ENCODE measurements at regions not wholly inside any gene's neighbourhood (a gene's known extent, or its start where the extent isn't known, plus 50 kb on each side); places are given as distances from the start of the nearest gene placed in this dataset.
"Not testable (repeated sequence)": the region's sequence is repeated elsewhere in the genome, so short reads cannot be mapped to it uniquely, and the experiment has no call there.

GRCh38 chr6:144395014-144395413 lies 109.9 kb downstream of the UTRN start:
- peak; percentile 26 for DNase-seq (ENCODE audit: low spot score)

- DNase-seq (ENCODE audit: low spot score): no peak
Measured at GRCh38 chr6:144395826-144396225, 110.7 kb downstream of the UTRN start.

GRCh38 chr6:144397141-144397540 lies 112.0 kb downstream of the UTRN start:
- DNase-seq (ENCODE audit: low spot score): no peak

DNA sequence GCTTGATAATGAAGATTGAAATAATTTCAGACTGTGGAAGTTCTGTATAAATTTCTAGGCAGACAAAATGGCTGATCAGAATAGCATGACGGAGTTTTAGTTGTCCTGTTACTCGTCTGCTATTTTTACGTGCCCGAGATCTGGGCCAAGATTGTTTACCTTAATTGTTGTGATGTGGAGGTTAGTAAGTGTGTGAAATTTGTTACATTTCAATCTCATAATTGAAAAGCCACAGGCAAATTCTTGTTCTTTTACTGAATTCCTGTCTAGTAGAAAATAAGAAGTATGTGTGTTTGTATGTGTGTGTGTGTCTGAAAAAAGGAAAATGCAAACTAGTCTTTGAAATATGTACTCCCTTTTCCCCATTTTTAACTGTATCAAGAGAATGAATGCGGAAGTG lies 115.2 kb downstream of the UTRN start:
- DNase-seq (ENCODE audit: low spot score): no peak

- DNase-seq (ENCODE audit: low spot score): no peak
Measured at GRCh38 chr6:144401736-144402733, 116.9 kb downstream of the UTRN start.

DNA sequence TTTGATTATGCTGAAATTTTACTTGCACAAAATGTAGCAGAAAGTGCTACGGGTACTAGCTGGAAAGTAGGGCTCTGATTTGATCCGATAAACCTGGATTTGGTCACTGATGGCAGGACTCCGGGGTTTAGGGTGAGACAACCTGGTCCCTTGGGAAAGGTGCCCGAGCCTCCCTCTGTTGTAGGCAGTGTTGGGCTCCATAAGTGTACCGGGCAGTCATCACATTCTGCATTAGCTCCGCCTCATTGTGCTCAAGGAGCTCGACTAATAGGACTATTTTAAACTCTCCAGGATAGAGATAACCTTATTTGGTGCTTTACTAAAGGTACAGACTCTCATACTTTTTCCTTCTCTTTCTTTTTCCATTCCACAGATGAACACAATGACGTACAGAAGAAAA lies 117.6 kb downstream of the UTRN start:
- no peak for DNase-seq (ENCODE audit: low spot score)

DNA sequence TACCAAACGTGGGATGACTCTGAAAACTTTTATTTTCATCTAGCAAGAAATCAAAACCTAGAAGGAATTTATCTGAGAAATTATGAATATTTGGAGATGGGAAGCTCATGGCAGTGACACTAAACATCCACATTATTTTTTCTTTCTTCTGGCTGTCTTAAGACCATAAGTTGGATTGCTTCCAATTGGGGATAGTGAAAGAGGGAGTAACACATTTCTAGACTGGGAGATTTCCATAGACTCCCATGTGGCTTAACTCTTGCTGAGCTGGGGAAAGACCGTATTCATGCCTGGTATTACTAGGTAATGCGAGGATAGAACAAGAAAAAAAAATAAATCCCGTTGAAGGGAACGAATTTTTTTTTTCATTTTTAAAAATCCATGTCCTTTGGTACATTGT lies 120.0 kb downstream of the UTRN start:
- no peak for DNase-seq (ENCODE audit: low spot score)

DNA sequence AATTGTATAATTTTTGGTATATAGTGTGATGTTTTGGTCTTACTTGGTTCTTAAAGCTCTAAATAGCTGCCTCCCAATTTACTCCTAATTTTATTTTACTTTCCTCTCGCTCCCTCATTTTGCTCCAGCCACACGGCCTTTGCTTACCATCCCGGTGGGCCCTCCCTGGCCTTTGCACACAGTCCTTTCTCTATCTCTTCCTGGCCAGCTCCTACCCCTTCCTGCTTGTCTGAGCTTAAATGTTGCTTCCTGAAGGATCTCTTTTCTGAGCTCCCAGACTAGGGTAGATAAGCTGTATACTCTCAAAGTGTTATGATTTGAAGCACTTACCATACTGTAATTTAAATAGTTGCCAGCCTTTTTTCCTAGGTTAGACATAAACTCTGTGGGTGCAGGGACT lies 121.7 kb downstream of the UTRN start:
- no peak for DNase-seq (ENCODE audit: low spot score)

DNA sequence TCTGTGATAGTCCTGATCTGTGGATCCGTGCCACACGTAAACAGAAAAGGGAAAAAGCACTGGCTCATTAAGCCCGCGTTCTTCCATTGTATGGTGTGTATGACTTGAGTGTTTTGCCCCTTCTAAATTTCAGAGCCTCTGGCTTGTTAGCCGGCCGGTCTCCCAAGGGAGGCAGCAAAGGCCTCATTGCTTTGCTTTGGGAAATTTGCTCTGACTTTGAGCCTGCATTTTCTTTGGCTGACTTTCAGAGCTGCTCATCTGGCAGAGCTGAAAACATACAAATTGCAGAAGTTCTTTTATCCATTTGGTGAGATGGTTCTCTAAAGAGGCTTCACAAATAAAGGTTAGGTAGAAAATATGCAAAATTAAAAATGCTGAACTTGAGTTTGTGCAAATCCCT lies 123.0 kb downstream of the UTRN start:
- DNase-seq (ENCODE audit: low spot score): no peak

DNA sequence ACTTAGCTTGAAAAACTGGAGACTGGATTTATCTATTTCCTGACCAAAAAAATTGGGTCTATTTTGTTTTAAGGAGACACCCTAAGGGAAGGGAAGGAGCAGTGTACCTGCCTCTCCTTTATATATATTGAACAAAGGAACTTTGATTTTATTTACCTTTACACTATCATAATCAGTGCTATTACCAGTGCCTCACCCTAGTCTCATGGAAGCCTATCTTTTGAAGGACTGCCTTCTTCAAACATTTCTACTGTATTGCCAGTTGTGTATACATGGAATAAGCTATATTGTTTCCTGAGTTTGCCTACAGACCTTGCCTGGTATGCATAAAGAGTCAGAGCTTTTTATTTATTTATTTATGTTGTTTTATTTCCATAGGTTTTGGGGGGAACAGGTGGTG lies 124.9 kb downstream of the UTRN start:
- DNase-seq (ENCODE audit: low spot score): no peak

- DNase-seq (ENCODE audit: low spot score): not testable (repeated sequence)
Measured at GRCh38 chr6:144410574-144410973, 125.4 kb downstream of the UTRN start.

GRCh38 chr6:144411531-144412165 lies 126.5 kb downstream of the UTRN start:
- DNase-seq (ENCODE audit: low spot score): no peak

DNA sequence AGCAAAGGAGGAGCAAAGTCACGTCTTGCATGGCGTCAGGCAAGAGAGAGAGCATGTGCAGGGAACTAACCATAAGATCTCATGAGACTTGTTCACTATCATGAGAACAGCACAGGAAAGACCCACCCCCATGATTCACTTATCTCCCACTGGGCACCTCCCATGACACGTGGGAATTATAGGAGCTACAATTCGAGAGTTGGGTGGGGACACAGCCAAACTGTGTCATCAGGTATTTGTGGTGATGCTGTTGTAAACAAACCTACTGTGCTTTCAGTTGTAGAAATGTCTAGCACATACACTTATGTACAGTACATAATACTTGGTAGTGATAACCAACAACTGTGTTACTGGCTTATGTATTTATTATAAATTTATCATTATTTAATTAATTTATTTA lies 128.3 kb downstream of the UTRN start:
- DNase-seq (ENCODE audit: low spot score): peak; percentile 7

- peak; percentile 35 for DNase-seq (ENCODE audit: low spot score)
Measured at GRCh38 chr6:144415014-144415413, 129.9 kb downstream of the UTRN start.

DNA sequence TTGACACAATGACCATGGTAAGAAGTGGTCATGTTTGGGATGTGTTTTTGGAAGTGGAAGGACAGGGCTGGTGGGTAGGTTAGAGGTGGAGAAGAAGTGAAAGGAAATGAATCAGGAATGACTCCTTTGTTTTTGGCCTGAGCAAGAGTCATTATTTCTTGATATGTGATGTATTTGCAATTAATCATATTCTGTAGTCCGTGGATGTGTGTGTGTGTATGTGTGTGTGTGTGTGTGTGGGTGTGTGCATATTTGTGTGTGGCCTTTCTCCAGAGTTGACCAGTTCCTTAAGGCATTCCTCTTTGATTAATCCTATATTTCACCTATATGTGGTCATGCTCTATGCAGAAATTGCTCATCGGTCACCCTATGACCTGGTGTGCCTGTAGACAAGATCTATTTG lies 130.7 kb downstream of the UTRN start:
- DNase-seq (ENCODE audit: low spot score): peak; percentile 82

GRCh38 chr6:144416244-144416643 lies 131.1 kb downstream of the UTRN start:
- no peak for DNase-seq (ENCODE audit: low spot score)

GRCh38 chr6:144416773-144417172 lies 131.6 kb downstream of the UTRN start:
- no peak for DNase-seq (ENCODE audit: low spot score)

GRCh38 chr6:144417681-144418080 lies 132.5 kb downstream of the UTRN start:
- DNase-seq (ENCODE audit: low spot score): no peak

DNA sequence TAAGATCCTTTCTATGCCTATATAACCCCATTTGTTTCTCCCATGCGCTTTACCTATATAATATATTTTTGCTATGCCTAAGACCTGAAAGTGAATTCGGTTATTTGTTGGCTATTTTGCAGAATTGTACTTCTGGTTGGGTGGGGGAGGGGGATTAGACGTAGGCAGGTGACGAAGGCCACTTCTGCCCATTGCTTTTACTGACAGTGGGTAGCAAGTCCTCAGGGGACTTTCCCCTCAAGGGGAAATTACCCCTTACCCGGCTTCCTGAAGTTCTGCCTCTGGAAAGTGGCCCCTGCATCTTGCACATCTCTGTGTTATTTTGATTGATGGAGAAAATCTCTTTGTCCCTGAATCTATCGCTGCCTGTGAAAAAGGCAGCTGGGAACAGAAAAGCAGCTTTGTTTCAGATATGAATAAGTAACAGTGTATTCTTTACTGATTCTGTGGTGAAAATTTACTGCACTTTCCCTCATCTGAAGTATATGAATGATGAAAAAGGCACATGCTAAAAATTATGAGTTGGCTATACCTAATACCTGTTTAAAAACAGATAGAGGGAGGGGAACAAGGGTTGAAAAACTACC lies 133.9 kb downstream of the UTRN start:
- no peak for DNase-seq (ENCODE audit: low spot score)

DNA sequence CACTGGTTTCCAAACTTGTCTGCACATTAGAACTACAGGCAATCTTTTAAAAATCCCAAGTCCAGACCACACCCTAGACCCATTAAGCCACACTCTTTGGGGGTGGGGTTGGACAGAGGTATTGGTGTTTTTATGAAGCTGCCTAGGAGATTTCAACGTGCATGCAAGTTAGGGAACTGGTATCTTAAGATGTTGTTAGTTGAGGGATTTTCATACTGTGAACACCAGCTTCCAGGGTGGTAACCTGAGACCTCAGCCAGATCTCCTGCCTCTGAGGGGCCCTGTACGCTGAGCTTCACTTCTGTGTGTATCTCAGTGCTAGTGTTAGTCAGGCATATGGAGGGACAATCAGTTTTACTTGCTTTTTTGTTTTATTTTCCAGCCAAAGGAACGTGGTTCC lies 138.0 kb downstream of the UTRN start:
- no peak for DNase-seq (ENCODE audit: low spot score)

DNA sequence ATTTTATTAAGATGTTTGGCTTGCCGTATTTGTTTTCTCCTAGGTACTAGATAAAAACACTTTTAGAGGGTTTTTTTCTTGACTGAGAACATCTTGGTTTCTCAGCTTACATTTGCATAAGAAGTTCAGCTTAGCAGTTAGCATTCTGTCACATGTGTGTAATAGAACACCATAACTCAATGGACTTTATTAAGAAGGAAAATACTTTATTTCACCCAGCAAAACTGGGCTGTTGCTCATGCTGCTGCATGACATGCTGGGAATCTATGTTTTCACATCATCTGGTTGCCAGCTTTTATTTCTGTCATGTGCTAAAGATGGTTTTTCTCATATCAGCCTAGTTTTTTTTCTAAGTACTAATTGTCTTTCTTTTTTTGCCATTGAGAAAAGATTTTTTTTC lies 144.6 kb downstream of the UTRN start:
- no peak for DNase-seq (ENCODE audit: low spot score)

- not testable (repeated sequence) for DNase-seq (ENCODE audit: low spot score)
Measured at GRCh38 chr6:144433446-144433845, 148.3 kb downstream of the UTRN start.
